ENCODE measurements at regions not wholly inside any gene's neighbourhood (a gene's known extent, or its start where the extent isn't known, plus 50 kb on each side); places are given as distances from the start of the nearest gene placed in this dataset.
"Not testable (repeated sequence)": the region's sequence is repeated elsewhere in the genome, so short reads cannot be mapped to it uniquely, and the experiment has no call there.

DNA sequence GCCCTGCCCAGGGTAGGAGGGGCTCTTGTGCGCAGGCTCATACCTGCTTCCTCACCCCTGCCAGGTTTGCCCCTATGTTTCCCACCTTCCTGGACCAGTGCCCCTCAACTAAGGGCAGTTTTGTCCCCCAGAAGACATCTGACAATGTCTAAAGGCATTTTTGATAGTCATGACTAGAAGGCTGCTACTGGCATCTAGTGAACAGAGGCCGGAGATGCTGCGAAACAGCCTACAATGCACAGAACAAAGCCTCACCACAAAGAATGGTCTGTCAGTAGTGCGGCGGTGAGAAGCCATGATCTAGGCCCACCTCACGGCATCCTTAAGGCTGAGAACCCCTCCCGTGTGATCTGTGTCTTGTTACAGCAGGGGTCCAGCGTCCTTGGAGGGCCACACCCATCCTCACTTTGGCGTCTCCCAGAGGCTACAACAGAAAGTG is 96.0 kb downstream of the TMEM17 start:
- DNase-seq, result no peak

DNA sequence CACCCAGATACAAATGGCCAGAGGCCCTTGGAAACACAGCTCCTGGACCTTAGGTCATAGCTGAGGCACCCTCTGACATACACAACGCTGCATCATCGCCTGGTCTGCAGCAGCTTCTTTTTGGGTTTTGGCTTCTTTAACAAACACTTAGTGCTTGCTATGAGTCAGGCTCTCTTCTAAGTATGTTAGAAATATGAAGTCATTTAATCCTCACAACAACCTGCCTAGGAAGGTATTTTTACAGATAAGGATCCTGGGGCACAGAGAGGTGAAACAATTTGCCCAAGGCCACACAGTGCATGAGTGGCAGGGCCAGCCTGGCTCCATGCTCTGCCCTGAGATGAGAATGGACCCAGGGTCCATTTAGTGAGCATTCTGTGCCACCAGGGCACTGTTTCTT is 96.6 kb downstream of the TMEM17 start:
- DNase-seq, result no peak

GRCh38 chr2:62408241-62408677 is 97.7 kb downstream of the TMEM17 start:
- DNase-seq, result no peak

- no peak for DNase-seq
Measured at GRCh38 chr2:62407838-62408237, 98.2 kb downstream of the TMEM17 start.

GRCh38 chr2:62407401-62407800 is 98.6 kb downstream of the TMEM17 start:
- DNase-seq, result no peak

- DNase-seq, result no peak
Measured at GRCh38 chr2:62406573-62407043, 99.4 kb downstream of the TMEM17 start.

- DNase-seq, result no peak
Measured at GRCh38 chr2:62404913-62405312, 101.1 kb downstream of the TMEM17 start.

GRCh38 chr2:62402156-62402555 is 103.8 kb downstream of the TMEM17 start:
- no peak for DNase-seq

- no peak for DNase-seq
Measured at GRCh38 chr2:62398356-62398755, 107.6 kb downstream of the TMEM17 start.

DNA sequence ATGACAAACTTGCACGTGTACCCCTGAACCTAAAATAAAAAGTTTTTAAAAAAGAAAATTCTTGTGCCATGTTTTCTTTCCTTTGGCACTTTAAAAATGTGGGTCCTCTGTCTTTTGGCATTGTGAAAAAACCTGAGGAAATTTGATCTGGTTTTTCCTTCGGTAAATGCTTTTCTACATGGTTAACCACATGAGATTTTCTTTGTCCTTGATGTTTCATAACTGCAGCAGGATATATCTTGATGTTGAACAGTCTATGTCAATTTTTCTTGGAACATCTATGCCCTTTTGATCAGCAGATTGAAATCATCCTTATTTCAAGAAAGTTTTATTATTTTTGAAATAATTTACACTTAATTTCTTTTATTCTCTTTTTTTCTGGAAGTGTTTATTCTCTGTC is 109.1 kb downstream of the TMEM17 start:
- DNase-seq, result no peak

- DNase-seq, result no peak
Measured at GRCh38 chr2:62393293-62393692, 112.7 kb downstream of the TMEM17 start.

DNA sequence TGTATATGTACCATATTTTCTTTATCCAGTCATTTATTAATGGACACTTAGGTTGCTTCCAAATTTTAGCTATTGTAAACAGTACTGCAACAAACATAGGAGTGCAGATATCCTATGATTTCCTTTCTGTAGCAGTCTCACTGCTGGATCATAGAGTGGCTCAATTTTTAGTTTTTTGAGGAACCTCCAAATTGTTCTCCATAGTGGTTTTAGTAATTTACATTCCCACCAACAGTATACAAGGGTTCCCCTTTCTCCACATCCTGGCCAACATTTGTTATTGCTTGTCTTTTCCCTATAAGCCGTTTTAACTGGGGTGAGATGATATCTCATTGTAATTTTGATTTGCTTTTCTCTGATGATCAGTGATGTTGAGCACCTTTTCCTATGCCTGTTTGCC is 114.3 kb downstream of the TMEM17 start:
- no peak for DNase-seq

DNA sequence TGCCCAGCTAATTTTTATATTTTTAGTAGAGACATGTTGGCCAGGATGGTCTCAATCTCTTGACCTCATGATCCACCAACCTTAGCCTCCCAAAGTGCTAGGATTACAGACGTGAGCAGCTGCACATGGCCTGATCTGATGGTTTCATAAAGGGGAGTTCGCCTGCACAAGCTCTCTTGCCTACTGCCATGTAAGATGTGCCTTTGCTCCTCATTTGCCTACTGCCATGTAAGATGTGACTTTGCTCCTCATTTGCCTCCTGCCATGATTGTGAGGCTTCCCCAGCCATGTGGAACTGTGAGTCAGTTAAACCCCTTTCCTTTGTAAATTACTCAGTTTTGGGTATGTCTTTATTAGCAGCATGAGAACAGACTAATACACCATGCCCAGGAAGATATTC is 119.6 kb downstream of the TMEM17 start:
- DNase-seq, result not testable (repeated sequence)

- no peak for DNase-seq
Measured at GRCh38 chr2:62383846-62384245, 122.1 kb downstream of the TMEM17 start.

- no peak for DNase-seq
Measured at GRCh38 chr2:62382757-62383156, 123.2 kb downstream of the TMEM17 start.

- no peak for DNase-seq
Measured at GRCh38 chr2:62382122-62382521, 123.9 kb downstream of the TMEM17 start.

GRCh38 chr2:62381656-62382055 is 124.3 kb downstream of the TMEM17 start:
- DNase-seq, result no peak

DNA sequence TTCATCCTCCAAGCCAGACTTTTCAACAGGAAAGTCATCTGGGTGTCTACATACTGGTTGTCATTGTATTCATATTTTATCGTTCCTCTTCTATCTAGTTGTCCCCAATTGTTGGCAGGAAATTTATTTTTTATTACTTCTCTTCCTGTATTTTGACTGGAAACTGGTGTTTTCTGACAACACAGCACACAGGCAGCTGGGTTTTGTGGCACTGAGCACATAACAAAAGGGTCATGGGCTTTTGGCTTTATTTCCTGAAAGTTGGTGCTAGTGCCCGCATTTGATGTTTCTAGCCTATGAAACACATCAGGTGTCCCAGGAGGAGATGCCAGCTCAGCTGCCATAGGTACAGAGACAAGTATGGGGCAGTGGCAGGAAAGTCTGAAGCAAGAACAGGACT is 126.4 kb downstream of the TMEM17 start:
- no peak for DNase-seq

DNA sequence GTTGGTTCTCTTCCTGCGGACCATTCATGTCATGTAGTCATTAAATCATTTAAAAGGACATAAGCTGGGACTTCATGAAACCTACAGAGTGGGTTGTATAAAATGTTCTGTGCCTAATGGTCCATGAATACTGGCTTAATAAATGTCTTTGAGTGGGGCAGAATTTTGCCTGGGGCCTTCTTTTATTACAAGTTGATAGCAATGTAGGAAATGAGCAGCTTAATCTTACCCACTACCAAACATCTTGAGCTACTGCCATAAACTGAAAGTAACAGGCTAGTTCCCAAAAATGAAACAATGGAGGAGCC is 130.9 kb downstream of the TMEM17 start:
- DNase-seq, result no peak

DNA sequence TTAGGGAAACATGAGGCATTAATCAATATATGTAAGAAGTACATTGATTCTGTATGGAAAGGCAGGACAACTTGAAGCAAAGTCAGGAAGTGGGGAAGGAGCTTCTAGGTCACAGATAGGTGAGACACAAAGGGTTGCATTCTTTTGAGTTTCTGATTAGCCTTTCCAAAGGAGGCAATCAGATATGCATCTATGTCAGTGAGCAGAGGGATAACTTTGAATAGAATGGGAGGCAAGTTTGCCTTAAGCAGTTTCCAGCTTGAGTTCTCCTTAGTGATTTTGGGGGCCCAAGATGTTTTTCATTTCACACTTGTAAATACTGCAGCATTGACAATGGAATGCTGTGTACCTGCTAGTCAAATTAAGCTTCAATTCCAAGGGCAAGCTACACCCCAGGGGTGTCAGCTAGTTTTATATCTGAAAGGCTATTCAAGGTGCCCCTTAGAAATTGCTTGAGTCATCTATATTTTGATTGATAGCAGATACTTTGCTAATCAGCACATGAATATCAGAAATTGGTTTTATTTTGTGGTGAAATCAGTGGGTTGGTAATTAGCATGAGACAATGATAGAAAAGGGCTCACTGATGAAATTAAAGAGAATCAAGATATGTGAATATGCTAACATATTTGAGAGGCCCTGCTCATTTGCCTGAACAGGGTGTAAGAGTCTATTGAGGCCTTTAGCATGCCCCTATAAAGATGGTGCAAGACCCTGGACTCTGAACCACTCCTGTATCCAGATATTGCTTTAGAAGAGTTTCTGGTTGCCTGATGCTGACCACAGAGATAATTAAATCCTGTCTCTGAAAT is 131.5 kb downstream of the TMEM17 start:
- DNase-seq, result no peak

DNA sequence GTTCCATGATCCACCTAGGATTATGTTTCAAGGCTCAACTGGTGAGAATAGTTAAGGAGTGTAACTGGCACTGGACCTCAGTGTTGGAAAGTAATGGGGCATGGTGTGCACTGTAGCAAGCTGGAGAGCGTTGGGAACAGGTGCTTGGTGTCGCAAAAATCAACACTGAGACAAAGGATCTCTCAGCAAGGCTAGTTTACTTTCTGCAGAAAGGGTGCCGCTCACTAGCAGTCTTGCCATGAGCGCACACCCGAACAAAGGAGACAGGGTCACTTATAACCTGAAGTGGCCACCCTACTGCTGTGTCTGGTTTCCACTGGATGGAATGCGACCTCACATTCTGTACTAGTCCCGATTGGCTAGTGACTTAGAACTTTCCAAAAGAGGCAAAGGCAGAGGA is 133.2 kb downstream of the TMEM17 start:
- no peak for DNase-seq

GRCh38 chr2:62370321-62371250 is 135.4 kb downstream of the TMEM17 start:
- no peak for DNase-seq

- no peak for DNase-seq
Measured at GRCh38 chr2:62369541-62370202, 136.3 kb downstream of the TMEM17 start.

All from NCI-H187 (cell line).